Breast epithelium (tissue), 3 donors: ENCODE measurements at regions not wholly inside any gene's neighbourhood (a gene's known extent, or its start where the extent isn't known, plus 50 kb on each side); places are given as distances from the start of the nearest gene placed in this dataset.

ENCODE experiments used
- POLR2A ChIP-seq: fragments of 450-650 bp; IDR thresholded peaks from one replicate; pipeline ENCODE4 v1.6.1; 2016; ENCODE audit warnings: antibody characterized with exemption, mild to moderate bottlenecking, moderate library complexity
- TF ChIP-seq, protein P1 (sequence below), 3 donors: fragments of 450-650 bp; IDR thresholded peaks; one replicate each; pipeline ENCODE4 v1.5.1; 2016 to 2017; ENCODE audit warnings: antibody characterized with exemption in 3 of 3, mild to moderate bottlenecking in 3 of 3, moderate library complexity in 3 of 3

DNA sequence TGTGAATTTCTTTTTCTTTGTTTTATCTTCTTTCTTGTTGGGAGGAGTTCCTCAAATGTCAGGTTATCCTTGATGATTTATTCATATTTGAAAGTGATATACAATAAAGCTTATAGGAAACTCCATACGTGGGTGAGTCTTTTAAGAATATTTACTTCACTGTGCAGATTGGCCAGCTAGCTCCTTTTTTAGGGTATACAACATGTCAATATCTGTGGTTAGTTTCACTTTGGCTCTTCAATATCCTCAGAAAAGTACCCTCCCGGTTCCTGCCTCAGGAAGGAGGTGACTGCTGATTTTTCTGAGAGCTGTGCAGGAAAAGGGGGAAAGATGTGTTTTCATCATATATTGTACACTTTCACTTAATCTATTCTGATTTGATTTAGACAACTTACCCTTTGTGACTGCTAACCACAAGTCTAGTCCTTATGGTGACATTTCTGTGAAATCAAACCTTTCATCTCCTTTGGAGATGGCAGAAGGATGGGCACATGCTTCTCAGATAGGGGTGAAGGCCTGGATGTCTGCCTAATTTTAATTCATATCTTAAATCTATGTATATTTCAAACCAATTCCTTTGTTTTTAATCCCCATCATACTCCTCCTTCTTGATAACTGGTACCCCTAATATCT lies 98.2 kb upstream of the NECTIN3 start:
- TF ChIP-seq, protein P1, sequence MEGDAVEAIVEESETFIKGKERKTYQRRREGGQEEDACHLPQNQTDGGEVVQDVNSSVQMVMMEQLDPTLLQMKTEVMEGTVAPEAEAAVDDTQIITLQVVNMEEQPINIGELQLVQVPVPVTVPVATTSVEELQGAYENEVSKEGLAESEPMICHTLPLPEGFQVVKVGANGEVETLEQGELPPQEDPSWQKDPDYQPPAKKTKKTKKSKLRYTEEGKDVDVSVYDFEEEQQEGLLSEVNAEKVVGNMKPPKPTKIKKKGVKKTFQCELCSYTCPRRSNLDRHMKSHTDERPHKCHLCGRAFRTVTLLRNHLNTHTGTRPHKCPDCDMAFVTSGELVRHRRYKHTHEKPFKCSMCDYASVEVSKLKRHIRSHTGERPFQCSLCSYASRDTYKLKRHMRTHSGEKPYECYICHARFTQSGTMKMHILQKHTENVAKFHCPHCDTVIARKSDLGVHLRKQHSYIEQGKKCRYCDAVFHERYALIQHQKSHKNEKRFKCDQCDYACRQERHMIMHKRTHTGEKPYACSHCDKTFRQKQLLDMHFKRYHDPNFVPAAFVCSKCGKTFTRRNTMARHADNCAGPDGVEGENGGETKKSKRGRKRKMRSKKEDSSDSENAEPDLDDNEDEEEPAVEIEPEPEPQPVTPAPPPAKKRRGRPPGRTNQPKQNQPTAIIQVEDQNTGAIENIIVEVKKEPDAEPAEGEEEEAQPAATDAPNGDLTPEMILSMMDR (IDR thresholded peaks at IDR 0.05), result no peak
- TF ChIP-seq POLR2A, result no peak
